Ovary (tissue), 3 donors: ENCODE measurements at regions not wholly inside any gene's neighbourhood (a gene's known extent, or its start where the extent isn't known, plus 50 kb on each side); places are given as distances from the start of the nearest gene placed in this dataset.

Experiments used
- CTCF ChIP-seq, 3 donors: fragments of 450-650 bp in 2 of 3; fragments of 200-600 bp in 1 of 3; IDR thresholded peaks; one replicate each; pipeline versions ENCODE4 v1.5.1 to v1.8.0; 2016 to 2022; ENCODE audit warnings: antibody characterized with exemption in 3 of 3, mild to moderate bottlenecking in 1 of 3
- EP300 ChIP-seq: sonication (generic); formaldehyde crosslinking; IDR thresholded peaks from one replicate; pipeline ENCODE4 v1.6.1; 2017; ENCODE audit warnings: antibody characterized with exemption
- POLR2A ChIP-seq: fragments of 450-650 bp; IDR thresholded peaks from one replicate; pipeline ENCODE4 v1.6.1; 2017; ENCODE audit warnings: antibody characterized with exemption, mild to moderate bottlenecking, moderate library complexity
- donor health status: DM: no; HTN: no; CAD: no.

- no peak for TF ChIP-seq CTCF (IDR thresholded peaks at IDR 0.05)
- TF ChIP-seq POLR2A, result no peak
- no peak for TF ChIP-seq EP300
These were observed 188.6 kb downstream of the MYCN start for GRCh38 chr2:16128746-16129610.
